Spleen (tissue), 11 donors: ENCODE measurements at regions not wholly inside any gene's neighbourhood (a gene's known extent, or its start where the extent isn't known, plus 50 kb on each side); places are given as distances from the start of the nearest gene placed in this dataset.

Source experiments
- DNase-seq: peaks from one replicate; pipeline ENCODE4 v3.0.0-alpha.2; 2020
- H3K27ac ChIP-seq, 8 donors: fragments of 200-600 bp; sonication (generic) in 7 of 8; 1 replicate in 4 of 8; 2 replicates in 4 of 8; pipeline versions ENCODE4 v1.5.0 to v1.8.0; 2016 to 2021; ENCODE audit warnings: inconsistent platforms in 4 of 8, mild to moderate bottlenecking in 4 of 8, moderate library complexity in 1 of 8
- H3K27me3 ChIP-seq, 7 donors: fragments of 200-600 bp; sonication (generic) in 6 of 7; replicated peaks in 1 of 7; 1 replicate in 4 of 7; 2 replicates in 3 of 7; pipeline versions ENCODE4 v1.5.0 to v1.8.0; 2016 to 2021; ENCODE audit warnings: inconsistent platforms in 3 of 7, mild to moderate bottlenecking in 1 of 7
- H3K36me3 ChIP-seq, 6 donors: fragments of 200-600 bp; sonication (generic) in 5 of 6; 1 replicate in 4 of 6; 2 replicates in 2 of 6; pipeline versions ENCODE4 v1.5.0 to v1.8.0; 2016 to 2021; ENCODE audit warnings: inconsistent platforms in 2 of 6
- H3K4me1 ChIP-seq, 6 donors: fragments of 200-600 bp; sonication (generic) in 5 of 6; 1 replicate in 3 of 6; 2 replicates in 3 of 6; pipeline versions ENCODE4 v1.5.0 to v1.8.0; 2016 to 2021; ENCODE audit warnings: inconsistent platforms in 3 of 6
- H3K4me3 ChIP-seq, 8 donors: fragments of 200-600 bp; sonication (generic) in 7 of 8; 1 replicate in 4 of 8; 2 replicates in 4 of 8; pipeline versions ENCODE4 v1.5.0 to v1.8.0; 2016 to 2021; ENCODE audit warnings: inconsistent platforms in 4 of 8, mild to moderate bottlenecking in 4 of 8, moderate library complexity in 2 of 8
- H3K9me3 ChIP-seq, 8 donors: fragments of 200-600 bp; sonication (generic) in 7 of 8; 1 replicate in 4 of 8; 2 replicates in 4 of 8; pipeline versions ENCODE4 v1.5.0 to v1.8.0; 2016 to 2021; ENCODE audit warnings: inconsistent platforms in 4 of 8
- POLR2A ChIP-seq, 3 donors: fragments of 450-650 bp; IDR thresholded peaks; one replicate each; pipeline ENCODE4 v1.5.1; 2017; ENCODE audit warnings: antibody characterized with exemption in 3 of 3, mild to moderate bottlenecking in 1 of 3
- POLR2AphosphoS5 ChIP-seq, 3 donors: sonication (generic); formaldehyde crosslinking; IDR thresholded peaks; one replicate each; pipeline ENCODE4 v1.5.1; 2017; ENCODE audit warnings: antibody characterized with exemption in 3 of 3
- WGBS, 5 donors: extraction: QIAGEN DNeasy Blood & Tissue Kit in 3 of 5; methylation state at CpG; one replicate each; pipeline versions ENCODE4 v1.1.5 to v1.1.7; 2013 to 2018; 5-methylcytosine and 5-hydroxymethylcytosine counted together
- intact Hi-C: fragments of 100-400 bp; cut with DNase I; formaldehyde crosslinking; loops from one replicate; pipeline ENCODE4 v1.15.0; 2023; ENCODE audit warnings: low total_unique reads
- TF ChIP-seq, protein P1 (sequence below), 11 experiments: fragments of 200-600 bp in 7 of 11; fragments of 450-650 bp in 4 of 11; sonication (generic) in 4 of 11; IDR thresholded peaks in 8 of 11; conservative IDR thresholded peaks in 3 of 11; 1 replicate in 7 of 11; 2 replicates in 4 of 11; pipeline versions ENCODE4 v1.4.0 to v1.8.0; 2016 to 2021; ENCODE audit warnings: antibody characterized with exemption in 11 of 11, inconsistent platforms in 4 of 11, mild to moderate bottlenecking in 1 of 11
- donor health status: healthy with polysubstance abuse.
- donor health status: DM: no; HTN: no; CAD: no; lungs with moderate emphysema.
- donor health status: DM: no; HTN: no; CAD: no.
- donor health status: Bipolar disorder and iron deficiency.
- donor health status: healthy.
- donor health status: DM: no; HTN: no; CAD: no.
- donor health status: DM: yes; HTN: yes; CAD: no.

DNA sequence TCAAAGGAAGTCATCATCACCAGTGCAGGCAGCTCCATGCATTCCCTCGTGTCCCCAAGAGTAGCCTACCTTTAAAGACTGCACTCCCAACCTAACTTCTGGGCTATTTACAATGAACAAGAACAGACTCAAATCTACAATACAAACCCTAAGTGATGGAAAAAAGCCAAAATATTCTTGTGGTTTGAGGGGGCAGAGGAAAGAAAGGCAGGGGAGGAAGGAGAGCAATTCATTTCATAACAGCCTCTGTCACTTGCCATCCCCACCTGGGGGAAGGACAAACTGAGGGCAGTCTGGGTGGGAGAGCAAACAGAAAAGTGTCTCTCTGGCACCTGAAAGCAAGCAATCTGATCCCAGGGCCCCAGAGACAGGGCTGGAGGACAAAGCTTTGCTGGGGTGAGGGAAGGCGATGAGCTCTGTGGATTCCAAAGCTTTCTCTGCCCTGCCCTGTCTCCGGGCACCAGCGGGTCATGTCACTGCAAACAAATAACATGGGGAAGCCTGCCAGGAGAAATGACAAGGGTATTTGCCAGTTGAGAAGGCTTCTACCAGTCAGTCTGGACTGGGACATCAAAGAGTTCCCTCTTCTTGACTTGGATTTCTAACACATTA, 528.0 kb upstream of the TNP1 start:
- peaks cover 0 to 7% (median 0%) of the 10 kb centered on the region in 6 donors for H3K4me1 ChIP-seq
- H3K27me3 ChIP-seq = no peaks in the 10 kb centered on the region
- DNase-seq = no peak
- H3K9me3 ChIP-seq = peaks cover 0 to 25% (median 20%) of the 10 kb centered on the region in 8 donors
- H3K4me3 ChIP-seq = no peak overlapping the region
- intact Hi-C loops = no loop called here
- WGBS, 5 donors = 42 to 62% (median 52%) methylated on average over 4 of the region's 4 CpGs
- no peak for TF ChIP-seq POLR2A (IDR thresholded peaks at IDR 0.05)
- TF ChIP-seq, protein P1, sequence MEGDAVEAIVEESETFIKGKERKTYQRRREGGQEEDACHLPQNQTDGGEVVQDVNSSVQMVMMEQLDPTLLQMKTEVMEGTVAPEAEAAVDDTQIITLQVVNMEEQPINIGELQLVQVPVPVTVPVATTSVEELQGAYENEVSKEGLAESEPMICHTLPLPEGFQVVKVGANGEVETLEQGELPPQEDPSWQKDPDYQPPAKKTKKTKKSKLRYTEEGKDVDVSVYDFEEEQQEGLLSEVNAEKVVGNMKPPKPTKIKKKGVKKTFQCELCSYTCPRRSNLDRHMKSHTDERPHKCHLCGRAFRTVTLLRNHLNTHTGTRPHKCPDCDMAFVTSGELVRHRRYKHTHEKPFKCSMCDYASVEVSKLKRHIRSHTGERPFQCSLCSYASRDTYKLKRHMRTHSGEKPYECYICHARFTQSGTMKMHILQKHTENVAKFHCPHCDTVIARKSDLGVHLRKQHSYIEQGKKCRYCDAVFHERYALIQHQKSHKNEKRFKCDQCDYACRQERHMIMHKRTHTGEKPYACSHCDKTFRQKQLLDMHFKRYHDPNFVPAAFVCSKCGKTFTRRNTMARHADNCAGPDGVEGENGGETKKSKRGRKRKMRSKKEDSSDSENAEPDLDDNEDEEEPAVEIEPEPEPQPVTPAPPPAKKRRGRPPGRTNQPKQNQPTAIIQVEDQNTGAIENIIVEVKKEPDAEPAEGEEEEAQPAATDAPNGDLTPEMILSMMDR (IDR thresholded peaks at IDR 0.05 in 8 of 11, conservative IDR thresholded peaks at IDR 0.05 in 3 of 11) = no peak
- TF ChIP-seq POLR2AphosphoS5 (IDR thresholded peaks at IDR 0.05) = no peak
- no peaks in the 10 kb centered on the region for H3K36me3 ChIP-seq
- no peak overlapping the region for H3K27ac ChIP-seq

DNA sequence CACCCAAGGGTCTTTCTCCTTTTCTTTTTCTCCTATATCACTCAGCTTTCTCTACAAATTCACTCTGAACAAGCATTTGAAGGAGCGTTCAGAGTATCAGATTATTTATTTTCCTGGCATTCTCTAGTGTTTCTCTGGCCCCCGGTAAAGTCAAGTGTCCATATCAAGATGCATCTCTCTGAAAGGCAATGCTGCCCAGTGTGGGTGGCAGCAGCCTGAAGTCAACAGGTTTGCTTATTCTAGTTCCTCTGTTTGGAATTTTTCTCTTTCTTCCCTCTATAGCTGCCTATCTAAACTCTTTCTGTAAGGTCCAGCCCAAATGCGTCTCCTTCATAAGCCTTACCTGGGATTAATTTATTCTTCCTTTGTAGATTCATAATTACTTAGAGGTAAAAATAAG, 526.2 kb upstream of the TNP1 start:
- intact Hi-C loops = no loop called here
- 51 to 61% (median 57%) methylated on average over 3 of the region's 3 CpGs for WGBS, 5 donors
- TF ChIP-seq, protein P1 (IDR thresholded peaks at IDR 0.05 in 8 of 11, conservative IDR thresholded peaks at IDR 0.05 in 3 of 11) = no peak
- TF ChIP-seq POLR2AphosphoS5 (IDR thresholded peaks at IDR 0.05) (no peak), POLR2A (IDR thresholded peaks at IDR 0.05) (no peak)

DNA sequence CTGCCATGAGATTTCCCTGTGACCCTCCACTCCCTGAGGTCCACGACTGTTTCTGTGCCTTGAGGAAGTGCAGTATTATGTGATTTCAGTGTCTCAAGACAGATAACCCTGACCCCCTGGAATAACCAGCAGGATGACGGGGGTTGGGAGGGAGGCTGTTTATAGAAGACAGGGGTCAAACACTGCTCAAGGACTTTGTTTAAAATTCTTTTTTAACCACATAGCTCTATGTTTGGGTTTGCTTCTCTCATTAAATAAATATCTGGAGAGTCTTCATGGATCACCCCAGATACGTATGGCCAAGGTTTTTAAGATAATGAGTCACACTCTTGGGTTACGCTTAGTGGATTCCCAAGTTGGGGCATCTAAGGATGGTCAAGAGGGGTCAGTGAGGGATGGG, 523.8 kb upstream of the TNP1 start:
- 55 to 77% (median 63%) methylated on average over 4 of the region's 4 CpGs for WGBS, 5 donors
- intact Hi-C loops = no loop called here
- Histone ChIP-seq H3K36me3 (no peaks in the 10 kb centered on the region), H3K4me3 (no peak overlapping the region), H3K9me3 (peaks cover 0 to 9% (median 0%) of the 10 kb centered on the region in 8 donors), H3K4me1 (peaks cover 0 to 7% (median 0%) of the 10 kb centered on the region in 6 donors), H3K27ac (peak overlapping the region; percentile 15 to 86 (median 81)), H3K27me3 (no peaks in the 10 kb centered on the region)
- TF ChIP-seq, protein P1 (IDR thresholded peaks at IDR 0.05 in 8 of 11, conservative IDR thresholded peaks at IDR 0.05 in 3 of 11) = no peak
- TF ChIP-seq POLR2AphosphoS5 (IDR thresholded peaks at IDR 0.05) (no peak), POLR2A (IDR thresholded peaks at IDR 0.05) (no peak)
- DNase-seq = no peak

More for the DNA sequence above, 526.2 kb upstream of the TNP1 start:
- no peak for DNase-seq
- H3K4me3 ChIP-seq = no peak overlapping the region
- H3K4me1 ChIP-seq = peaks cover 0 to 7% (median 0%) of the 10 kb centered on the region in 6 donors
- H3K27ac ChIP-seq = no peak overlapping the region
- H3K27me3 ChIP-seq = no peaks in the 10 kb centered on the region
- H3K9me3 ChIP-seq = peaks cover 0 to 14% (median 11%) of the 10 kb centered on the region in 8 donors
- H3K36me3 ChIP-seq = no peaks in the 10 kb centered on the region

DNA sequence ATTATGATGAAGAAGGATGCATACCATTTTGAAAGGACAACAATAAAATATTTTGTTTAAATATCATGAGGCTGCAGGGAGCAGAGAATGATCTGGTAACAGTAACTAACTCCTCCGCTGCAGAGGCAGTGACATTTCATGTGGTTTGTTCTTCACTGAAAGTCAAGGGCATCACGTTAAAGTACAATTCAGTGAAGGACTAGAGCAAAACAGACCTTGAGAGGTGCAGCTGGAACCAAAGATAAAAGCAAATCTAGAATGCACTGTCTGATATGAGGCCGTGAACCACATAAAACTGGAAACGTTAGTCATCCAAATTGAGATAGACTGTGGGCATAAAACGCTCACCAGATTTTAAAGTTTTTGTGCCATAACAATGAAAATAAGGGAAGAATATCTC, 522.9 kb upstream of the TNP1 start:
- TF ChIP-seq POLR2A (IDR thresholded peaks at IDR 0.05) (no peak), POLR2AphosphoS5 (IDR thresholded peaks at IDR 0.05) (peak in 1 of 3 donors; percentile 64)
- Histone ChIP-seq H3K27ac (peak overlapping the region; percentile 15 to 86 (median 81)), H3K9me3 (peaks cover 0 to 9% (median 0%) of the 10 kb centered on the region in 8 donors), H3K4me3 (no peak overlapping the region), H3K4me1 (peaks cover 0 to 7% (median 0%) of the 10 kb centered on the region in 6 donors), H3K36me3 (no peaks in the 10 kb centered on the region), H3K27me3 (no peaks in the 10 kb centered on the region)
- DNase-seq = no peak
- WGBS, 5 donors = 49 to 76% (median 63%) methylated on average over 5 of the region's 5 CpGs
- intact Hi-C loops = no loop called here
